GM10248 (cell line): ENCODE measurements at regions not wholly inside any gene's neighbourhood (a gene's known extent, or its start where the extent isn't known, plus 50 kb on each side); places are given as distances from the start of the nearest gene placed in this dataset.

ENCODE experiments used
- CTCF ChIA-PET: fragments of 300-600 bp; sonication (Branson Sonifier 250); formaldehyde crosslinking; extraction: SDS; loops from one replicate; lab custom pipeline; 2021; ENCODE audit warnings: antibody characterized with exemption; lab: Yijun Ruan, JAX
- POLR2A ChIA-PET: fragments of 350-650 bp; sonication (Branson Sonifier 250); formaldehyde crosslinking; extraction: SDS; loops from one replicate; lab custom pipeline; 2020; ENCODE audit warnings: antibody characterized with exemption; lab: Yijun Ruan, JAX
- DNase-seq: peaks from one replicate; pipeline ENCODE4 v3.0.0; 2012; ENCODE audit errors: extremely low spot score
- TF ChIP-seq, protein P1 (sequence below): IDR thresholded peaks from 2 replicates; pipeline ENCODE4 v1.5.1; 2012; ENCODE audit warnings: mild to moderate bottlenecking, low read depth; ENCODE audit errors: extremely low read depth, missing control alignments, control extremely low read depth

DNA sequence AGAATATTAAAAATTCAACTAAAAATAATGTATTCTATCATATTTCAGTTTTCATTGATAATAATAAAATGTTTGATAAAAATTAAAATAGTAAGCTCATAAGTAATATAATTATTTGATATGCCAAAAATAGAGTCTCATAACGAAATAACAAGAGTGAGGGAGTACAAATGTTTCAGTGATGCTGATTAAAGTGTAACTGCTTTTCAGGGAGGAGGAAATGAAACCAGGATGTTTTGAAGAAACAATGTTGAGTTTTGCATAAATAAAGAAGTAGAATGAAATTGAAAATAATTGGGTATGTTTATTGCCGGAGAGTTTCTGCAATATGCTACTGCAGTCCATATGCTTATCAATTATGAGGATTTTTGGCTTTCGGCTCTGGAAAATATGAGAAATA is 1159.8 kb upstream of the ADGRL2 start:
- TF ChIP-seq, protein P1, sequence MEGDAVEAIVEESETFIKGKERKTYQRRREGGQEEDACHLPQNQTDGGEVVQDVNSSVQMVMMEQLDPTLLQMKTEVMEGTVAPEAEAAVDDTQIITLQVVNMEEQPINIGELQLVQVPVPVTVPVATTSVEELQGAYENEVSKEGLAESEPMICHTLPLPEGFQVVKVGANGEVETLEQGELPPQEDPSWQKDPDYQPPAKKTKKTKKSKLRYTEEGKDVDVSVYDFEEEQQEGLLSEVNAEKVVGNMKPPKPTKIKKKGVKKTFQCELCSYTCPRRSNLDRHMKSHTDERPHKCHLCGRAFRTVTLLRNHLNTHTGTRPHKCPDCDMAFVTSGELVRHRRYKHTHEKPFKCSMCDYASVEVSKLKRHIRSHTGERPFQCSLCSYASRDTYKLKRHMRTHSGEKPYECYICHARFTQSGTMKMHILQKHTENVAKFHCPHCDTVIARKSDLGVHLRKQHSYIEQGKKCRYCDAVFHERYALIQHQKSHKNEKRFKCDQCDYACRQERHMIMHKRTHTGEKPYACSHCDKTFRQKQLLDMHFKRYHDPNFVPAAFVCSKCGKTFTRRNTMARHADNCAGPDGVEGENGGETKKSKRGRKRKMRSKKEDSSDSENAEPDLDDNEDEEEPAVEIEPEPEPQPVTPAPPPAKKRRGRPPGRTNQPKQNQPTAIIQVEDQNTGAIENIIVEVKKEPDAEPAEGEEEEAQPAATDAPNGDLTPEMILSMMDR: no peak
- CTCF ChIA-PET: interaction anchor here (1.8 kb wide), 1 partner anchor 11 kb away, joined by 4 read pairs; no protein-coding TSS in a partner anchor
- POLR2A ChIA-PET: no interaction called here
- no peak for DNase-seq

DNA sequence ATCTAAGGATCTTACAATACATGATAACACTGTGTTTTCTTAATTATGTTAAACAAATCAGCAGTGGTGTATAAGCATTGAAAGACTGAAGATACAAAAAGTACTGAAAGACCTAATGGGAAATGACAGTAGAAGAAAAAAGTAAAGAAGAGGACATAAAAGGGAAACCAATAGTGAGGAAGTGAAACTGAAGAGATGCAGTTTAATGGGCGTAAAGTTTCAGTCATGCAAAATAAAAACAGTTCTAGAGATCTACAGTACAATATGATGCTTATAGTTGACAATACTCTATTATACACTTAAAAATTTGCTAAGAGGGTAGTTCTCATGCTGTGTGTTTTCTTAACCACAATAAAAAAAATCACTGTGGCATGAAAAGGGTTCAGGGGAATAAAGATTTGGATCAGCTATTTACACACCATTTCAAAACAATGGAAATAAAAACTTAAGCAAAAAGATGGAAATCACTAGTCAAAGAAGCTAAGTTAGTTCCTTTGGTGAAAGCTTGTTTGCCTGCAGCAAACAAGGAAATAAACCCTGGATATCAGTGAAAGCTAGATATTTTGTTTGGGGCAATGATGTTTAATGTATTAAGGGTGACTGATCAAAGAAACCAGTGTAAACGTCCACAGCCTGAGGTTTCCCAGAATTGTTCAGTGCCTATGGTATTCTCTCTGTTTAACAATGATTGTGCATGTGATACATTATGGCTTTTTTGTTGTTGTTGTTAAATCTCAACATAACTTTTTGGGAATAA is 1160.8 kb upstream of the ADGRL2 start:
- CTCF ChIA-PET: no interaction called here
- DNase-seq: peak; percentile 20
- POLR2A ChIA-PET: no interaction called here
- TF ChIP-seq, protein P1: no peak

GRCh38 chr1:80633947-80634706 is 1166.6 kb upstream of the ADGRL2 start:
- DNase-seq: no peak
- CTCF ChIA-PET: no interaction called here
- POLR2A ChIA-PET: no interaction called here
- TF ChIP-seq, protein P1: no peak

DNA sequence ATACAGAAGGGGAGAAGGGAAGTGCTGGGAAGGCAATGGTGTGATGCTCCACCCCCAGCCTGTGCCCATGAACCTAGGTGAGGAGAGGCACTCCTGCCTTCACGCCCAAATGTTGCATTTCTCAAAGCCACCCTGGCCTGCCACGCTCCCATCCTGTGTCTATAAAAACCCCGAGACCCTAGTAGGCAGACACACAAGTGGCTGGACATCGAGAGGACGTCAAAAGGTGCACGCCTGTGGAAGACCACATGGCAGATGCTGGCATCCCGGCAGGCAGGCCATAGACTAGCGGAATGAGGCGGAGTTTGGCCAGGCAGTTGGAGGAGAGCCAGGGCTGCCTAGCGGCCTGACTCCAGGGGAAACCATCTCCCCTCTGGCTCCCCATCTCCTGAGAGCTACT is 1168.5 kb upstream of the ADGRL2 start:
- TF ChIP-seq, protein P1: no peak
- ChIA-PET CTCF (interaction anchor here (1.2 kb wide), 1 partner anchor 17 kb away, joined by 3 read pairs; no protein-coding TSS in a partner anchor), POLR2A (no interaction called here)
- DNase-seq: no peak

- TF ChIP-seq, protein P1: no peak
- CTCF ChIA-PET: no interaction called here
- DNase-seq: no peak
- POLR2A ChIA-PET: no interaction called here
These were observed 1171.4 kb upstream of the ADGRL2 start for GRCh38 chr1:80629304-80629837.

DNA sequence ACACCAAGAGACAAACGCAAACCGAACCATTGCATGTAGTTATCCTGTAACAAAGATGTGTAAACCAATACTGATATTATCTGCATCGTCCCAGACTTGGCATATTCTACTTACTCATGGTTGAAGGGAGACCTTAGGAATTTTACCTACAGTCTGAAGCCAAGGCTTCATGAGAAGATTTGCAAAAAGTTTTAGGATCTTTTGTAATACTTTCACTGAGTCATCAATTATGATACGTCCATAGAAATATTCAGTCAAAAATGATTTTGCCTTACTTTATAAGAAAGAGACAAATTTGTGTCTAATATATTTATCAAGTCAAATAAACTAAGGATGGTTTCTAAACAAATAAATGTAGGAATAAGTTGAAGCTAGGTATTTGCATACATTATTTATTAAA is 1176.1 kb upstream of the ADGRL2 start:
- DNase-seq: no peak
- CTCF ChIA-PET: interaction anchor here (0.6 kb wide), 1 partner anchor 281 kb away, joined by 3 read pairs; no protein-coding TSS in a partner anchor
- TF ChIP-seq, protein P1: no peak
- POLR2A ChIA-PET: no interaction called here
